8988T (cell line): ENCODE measurements at regions not wholly inside any gene's neighbourhood (a gene's known extent, or its start where the extent isn't known, plus 50 kb on each side); places are given as distances from the start of the nearest gene placed in this dataset.
"Not testable (repeated sequence)": the region's sequence is repeated elsewhere in the genome, so short reads cannot be mapped to it uniquely, and the experiment has no call there.

Source experiments
- DNase-seq: peaks from one replicate; pipeline ENCODE4 v3.0.0; 2011

DNA sequence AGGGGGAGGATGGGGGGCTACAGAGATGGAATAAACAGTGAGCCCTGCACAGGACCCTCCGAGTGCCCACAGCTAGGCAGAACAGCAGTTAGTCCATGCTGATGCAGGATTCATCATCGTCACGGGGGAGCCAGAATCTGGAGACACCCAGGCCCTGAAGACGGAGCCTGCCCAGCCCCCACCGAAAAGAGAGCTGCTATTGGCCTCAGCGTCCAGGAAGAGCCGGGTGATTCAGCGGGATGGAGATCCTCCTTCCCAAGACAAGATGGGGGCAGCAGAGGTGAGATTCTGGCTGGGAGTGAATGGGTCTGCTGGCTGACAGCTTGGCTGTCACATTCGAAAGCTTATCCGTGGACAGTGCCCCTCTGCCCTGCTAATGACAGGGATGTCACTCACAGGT is 133.6 kb upstream of the CRHR1 start:
- no peak for DNase-seq

DNA sequence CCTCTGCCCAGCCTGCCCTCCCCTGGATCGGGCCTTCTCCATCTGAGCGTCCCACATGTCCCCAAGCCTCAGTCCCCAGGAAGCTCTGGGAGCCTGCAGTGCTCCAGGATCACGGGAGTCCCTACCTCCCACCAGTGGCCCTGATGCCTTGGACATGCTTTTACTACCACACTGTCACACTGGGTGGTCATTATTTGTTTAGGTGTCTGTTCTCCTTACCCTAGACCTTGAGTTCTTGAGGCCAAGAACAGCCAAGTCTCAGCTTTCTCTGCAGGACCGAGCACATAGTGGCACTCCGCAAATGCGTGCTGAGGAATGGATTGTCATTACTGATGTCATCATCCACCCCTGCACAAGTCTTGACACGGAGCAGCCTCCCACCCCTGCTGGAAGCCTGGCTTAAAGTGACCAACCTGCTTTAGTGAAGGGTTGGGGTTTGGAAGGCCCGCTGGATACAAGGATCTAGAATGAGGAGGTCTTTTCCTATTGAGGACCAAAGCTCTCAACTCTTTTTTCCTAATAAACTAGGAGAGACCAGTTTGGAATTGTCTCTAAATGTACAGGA is 132.9 kb upstream of the CRHR1 start:
- DNase-seq: no peak

DNA sequence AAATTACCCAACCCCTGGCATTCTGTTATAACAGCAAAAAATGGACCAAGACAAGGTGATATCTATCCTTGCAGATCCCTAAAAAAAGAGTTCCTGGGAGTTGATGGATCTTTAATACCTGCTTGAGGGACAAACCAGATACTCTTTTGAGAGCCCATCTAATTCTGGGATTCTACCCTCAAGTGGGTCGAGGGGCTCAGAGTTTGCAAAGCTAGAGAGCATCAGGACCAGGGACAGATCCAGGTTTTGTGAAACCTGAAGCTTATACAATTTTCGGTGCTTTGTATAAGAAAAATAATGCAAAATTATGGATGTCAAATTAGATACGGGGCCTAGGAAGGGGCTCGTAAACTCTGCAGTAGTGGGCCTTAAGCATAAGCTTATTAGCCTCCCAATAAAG is 130.5 kb upstream of the CRHR1 start:
- DNase-seq: no peak

DNA sequence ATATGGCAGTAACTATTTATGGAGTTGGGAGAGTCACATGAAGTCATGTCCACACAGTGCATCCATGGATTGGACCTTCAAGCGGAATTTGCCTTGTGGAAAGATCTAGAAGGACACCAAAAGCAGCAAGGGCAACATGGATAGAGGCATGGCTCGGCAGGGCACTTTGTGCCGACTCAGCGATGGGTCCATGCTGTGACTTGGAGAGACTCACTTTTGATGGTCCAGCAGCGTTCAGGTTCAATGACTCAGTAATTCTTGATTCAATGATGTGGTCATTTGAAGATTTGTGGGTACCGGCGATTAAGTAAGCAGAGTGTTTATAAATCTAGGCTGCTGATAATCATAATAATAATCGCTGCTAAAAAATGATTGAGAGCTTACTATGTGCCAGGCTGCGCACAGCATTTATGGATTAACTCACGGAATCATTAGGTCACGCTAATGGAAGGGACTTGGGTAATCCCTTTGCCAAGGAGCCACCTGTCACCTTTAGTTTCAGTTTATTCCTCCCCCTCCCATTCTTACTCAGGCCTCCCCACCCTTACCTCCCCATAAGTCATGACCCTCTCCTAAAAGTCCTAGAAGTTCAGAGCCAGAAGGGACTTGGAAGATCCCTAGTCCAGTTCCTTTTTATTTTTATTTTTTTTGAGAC is 127.5 kb upstream of the CRHR1 start:
- no peak for DNase-seq

DNA sequence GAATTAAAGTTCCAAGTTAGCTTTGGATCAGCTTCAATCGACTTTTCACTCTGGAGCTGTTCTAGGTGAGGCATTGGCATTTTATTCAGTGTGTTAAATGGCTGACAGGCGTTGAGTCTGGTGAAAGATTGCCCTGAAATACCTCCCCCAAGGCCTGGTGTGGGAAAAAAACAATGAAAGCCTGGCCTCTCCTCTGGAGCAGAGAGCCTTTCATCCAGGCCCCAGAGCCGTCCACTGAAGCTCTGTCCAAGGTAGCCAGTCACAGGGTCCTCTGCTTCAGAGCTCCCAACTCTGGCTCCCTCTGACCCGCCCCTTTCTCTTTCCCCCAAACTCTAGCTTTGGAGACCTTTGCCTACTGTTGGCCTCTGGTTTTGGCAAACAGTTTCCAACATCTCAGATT is 123.6 kb upstream of the CRHR1 start:
- DNase-seq: no peak

DNA sequence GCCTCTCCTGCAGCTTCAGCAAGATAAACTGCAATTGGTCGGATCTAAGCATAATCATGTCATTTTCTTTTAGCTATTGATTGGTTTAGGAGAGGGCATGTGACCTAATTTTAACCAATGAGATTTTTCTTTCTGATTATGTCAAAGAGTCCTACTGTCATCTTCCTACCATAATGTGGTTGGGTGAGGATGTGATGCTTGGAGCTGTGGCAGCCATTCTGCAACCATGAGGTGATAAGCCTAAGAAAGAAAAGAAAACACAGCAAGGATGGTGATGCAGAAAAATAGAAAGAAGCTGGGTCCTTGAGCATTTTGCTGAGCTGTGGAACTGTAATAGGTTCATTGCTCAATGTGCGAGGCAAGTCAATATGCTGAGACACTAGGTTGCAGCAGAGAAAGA is 121.7 kb upstream of the CRHR1 start:
- DNase-seq: no peak

DNA sequence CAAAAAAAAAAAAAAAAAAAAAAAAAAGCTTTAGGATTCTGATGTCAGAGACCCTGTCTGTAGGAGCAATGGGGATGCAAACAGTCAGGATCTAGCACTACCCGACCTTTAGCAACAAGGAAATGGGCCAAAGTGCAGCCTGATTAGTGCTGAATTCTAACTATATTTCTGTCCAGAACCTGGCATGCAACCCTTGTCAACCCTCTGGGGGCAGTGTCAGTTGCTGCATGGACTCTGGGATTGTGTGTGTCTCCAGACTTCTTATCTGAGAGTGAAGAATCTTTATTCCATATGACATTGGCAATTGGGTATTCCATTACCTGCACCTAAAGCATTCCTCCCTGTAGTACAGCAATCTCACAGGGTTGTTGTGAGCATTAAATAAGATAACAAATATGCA is 120.3 kb upstream of the CRHR1 start:
- no peak for DNase-seq

DNA sequence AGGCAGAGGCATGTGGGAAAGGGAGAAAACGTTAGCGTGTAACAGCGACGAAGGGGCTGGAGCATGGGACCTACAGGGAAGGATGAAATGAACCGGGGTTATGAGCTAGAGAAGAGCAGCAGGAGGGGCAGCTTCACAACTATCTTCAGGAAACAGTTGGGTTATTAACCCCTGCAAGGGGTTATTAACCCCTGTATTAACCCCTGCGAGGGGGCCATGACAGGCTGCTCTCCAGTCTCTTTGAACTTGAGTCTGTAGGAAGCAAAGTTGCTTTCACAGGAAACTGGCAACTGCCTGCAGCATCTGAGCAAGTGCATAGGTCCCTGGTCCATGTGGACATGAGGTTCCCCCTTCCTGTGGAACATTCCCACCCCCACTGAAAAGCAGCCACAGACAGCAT is 119.2 kb upstream of the CRHR1 start:
- DNase-seq: no peak

DNA sequence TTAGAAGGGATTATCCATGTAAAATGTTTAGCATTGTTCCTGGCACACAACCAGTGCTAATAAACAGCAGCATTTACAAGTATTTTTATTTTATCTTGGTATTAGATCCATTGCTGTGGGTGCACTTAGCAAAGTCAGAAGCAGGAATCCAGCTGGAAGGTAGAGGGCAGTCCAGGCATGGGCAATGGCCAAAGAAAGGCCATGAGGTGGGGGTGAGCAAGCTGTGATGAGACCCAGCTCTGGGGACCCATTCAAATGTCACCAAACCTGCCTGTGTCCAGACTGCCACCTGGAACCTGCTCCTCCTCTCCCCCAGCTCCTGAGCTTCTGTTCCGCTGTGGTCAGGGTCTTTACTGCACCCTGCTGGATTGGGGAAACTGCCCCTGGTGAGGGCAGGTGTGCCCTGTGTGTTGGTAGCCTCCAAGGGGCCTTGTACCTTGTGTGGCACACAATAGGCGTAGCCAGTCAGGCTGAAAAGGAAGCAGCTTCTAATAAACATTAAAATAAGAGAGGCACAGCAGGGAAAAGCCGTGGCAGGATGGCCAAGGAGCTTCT is 118.0 kb upstream of the CRHR1 start:
- no peak for DNase-seq

DNA sequence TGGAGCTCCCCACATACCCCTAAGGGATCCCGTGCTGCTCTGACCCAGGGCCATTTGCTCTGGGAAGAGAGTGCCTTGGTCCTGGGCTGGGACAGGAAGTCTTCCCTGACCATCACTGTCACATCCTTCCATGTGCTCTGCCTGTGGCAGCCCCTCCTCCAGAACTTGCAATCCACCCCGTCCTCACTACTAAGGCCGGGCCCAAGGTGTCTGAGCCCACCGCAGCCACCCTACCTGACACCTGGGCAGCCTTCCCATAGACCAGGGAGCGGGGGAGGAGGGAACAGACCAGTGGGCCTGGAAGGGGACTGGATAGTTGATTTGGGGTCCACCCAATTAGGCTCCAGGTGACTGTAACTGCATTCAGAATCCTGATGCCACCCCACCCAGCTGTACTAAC is 117.5 kb upstream of the CRHR1 start:
- no peak for DNase-seq

DNA sequence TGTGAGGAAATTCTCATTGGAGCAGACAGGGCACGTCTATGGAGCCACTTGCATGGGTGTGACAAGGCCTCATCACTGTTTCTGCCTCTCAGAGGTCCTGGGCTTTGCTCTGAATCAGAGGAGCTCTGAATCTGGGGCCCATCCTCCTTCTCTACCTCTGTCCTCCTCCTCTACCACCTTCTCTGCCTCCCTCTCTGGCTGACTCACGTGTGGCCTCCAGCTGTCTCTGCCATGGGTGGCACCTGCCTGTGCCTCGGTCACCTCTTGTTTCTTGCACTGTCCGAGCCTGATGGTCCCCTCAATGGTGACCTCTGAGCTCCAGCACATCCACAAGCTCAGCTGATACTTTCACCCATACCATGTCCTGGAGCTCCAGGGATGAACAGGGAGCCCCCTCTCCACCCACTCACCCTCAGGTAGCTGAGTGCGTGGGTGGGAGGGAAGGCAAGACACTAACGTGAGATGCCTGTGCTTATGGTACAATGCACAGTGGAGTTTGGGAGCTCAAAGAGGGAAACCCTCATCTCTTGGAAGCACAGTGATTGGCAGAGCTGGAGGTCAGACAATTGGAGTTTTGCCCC is 116.4 kb upstream of the CRHR1 start:
- no peak for DNase-seq

DNA sequence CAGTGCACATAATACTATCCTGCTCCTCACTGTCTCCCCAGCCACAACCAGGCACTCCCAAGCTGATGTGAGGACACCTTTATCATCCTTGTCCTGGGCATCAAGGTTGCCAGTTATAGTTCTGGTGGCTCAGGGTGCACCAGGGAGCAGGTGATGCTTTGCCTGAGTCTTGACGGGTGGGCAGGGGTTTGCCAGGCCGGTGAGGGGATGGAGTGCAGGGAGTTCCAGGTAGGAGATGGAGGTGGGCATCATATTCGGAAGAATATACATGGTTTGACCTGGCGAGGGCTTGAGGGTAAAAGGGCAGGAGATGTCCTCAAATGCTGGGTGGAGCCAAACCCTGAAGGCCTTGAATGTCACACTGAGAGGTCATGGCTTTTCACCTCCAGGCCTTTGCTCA is 115.8 kb upstream of the CRHR1 start:
- no peak for DNase-seq

DNA sequence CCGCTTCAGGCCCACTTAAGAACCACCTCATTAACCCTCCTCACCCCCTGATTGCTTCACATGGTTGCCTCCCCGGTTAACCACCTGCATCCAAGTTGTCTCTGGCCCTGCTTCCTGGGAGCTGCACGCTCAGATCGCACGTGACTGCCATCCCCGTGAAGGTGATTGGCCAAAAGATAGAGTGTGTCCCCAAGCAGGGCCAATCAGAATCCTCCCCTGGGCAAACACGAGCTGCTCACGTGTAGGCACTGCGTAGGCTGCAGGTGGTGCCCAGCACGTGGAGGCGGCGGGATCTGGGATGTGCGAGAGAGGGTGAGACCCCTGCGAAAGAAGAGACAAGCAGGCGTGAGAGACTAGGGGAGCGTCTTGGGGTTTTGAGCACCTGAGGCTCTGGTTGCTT is 111.8 kb upstream of the CRHR1 start:
- DNase-seq: no peak

DNA sequence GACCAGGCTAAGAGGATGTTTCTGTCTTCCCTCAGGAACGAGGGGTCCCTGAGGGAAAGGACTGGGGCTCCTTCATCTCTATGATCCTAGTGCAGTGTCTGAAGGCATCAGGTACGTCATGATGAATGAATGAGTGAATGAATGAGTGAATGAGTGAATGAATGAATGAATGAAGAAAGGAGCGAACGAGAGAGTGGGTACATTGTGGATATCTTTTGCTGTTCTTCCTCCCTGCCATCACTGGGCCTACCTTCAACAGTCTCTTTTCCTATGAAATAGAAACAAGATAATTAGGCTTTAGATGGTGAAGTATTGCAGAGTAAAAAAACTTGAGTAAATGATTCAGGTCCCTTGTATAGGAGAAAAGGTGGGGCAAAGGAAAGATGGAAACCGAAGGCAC is 111.3 kb upstream of the CRHR1 start:
- no peak for DNase-seq

DNA sequence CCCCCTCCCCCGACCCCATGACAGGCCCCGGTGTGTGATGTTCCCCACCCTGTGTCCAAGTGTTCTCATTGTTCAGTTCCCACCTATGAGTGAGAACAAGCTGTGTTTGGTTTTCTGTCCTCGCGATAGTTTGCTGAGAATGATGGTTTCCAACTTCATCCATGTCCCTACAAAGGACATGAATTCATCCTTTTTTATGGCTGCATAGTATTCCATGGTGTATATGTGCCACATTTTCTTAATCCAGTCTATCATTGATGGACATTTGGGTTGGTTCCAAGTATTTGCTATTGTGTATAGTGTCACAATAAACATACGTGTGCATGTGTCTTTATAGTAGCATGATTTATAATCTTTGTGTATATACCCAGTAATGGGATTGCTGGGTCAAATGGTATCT is 110.4 kb upstream of the CRHR1 start:
- DNase-seq: not testable (repeated sequence)

DNA sequence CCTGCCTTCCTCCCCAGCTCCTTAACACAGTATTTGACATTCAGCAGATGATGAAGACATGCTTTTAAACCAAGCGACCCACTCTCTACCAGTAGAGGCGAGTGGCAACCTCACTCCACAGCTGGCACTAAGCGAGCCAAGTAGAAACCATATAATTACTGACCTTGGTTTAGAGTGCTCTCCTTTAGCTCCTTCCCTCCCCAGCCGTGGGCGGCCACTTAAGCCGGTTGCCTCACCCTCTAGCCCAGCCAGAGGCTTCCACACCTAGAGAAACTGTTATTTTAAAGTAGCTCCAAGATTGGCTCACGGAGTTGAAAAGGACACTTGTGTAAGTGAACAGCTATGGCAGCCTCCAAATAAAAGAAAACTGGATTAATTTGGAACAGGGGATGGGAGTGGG is 109.1 kb upstream of the CRHR1 start:
- DNase-seq: no peak

DNA sequence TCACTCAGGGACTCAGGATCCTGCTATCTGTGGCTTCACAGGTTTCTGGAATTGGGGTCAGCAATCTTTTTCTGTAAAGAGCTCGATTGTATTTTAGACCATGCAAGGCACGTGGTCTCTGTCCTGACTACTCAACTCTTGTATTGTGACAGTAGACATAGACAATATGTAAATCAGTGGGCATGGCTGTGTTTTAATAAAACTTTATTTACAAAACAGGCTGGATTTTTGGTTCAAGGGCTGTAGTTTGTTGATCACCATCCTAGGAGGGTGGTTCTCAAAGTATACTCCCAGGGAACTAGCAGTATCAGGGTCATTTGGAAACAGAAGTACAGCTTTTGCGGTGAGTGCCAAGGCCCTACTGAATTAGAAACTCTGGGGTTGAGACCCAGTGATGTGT is 108.2 kb upstream of the CRHR1 start:
- no peak for DNase-seq

DNA sequence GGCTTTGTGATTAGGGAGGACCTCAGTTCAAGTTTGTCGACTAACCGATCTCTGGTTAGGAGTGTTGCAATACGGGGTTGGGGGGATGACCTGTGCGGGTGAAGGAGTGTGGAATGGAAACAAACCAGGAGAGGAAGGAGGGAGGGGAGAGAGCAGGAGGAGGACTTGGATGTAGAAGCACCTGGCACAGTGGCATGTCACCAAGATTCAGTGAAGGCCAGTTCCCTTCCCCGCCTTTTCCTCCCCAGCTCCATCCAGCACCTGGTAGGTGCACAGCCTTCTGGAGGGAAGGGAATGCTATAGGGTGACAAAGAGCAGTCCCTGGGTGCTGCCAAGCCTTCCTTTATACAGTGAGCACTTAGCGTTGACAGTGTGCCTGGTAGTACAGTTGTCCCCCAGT is 107.4 kb upstream of the CRHR1 start:
- no peak for DNase-seq

DNA sequence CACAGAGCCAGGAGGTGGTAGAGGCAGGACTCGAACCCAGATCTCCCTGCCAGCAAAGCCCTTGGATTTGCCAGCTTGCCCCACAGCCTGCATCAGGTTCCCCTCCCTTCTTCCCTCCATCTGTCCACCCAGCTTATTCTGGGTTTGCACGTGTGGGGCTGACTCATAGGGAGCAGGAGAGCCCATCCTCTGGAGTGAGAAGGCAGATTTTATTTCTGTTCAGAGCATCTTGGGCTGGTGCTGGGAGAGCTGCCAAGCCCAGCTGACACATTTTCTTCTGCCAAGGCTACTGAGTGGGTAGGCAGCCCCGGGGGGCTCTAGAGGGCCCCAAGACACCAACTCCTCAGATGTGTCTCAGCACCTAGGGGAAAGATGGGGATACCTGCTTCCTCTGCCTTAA is 106.3 kb upstream of the CRHR1 start:
- DNase-seq: no peak

DNA sequence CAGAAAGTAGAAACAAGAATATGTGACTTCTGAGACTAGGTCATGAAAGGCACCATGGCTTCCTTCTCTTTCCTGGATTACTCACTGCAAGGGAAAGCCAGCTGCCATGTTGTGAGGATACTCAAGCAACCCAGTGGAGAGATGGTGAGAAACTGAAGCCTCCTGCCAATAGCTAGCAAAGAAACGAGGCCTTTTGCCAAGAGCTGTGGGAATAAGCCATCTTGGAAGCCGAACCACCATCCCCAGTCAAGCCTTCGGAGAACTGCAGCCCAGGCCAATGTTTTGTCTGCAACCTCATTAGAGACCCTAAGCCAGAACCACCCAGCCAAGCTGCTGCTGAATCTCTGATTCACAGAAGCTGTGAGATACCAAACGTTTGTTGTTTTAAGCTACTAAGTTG is 104.7 kb upstream of the CRHR1 start:
- no peak for DNase-seq

DNA sequence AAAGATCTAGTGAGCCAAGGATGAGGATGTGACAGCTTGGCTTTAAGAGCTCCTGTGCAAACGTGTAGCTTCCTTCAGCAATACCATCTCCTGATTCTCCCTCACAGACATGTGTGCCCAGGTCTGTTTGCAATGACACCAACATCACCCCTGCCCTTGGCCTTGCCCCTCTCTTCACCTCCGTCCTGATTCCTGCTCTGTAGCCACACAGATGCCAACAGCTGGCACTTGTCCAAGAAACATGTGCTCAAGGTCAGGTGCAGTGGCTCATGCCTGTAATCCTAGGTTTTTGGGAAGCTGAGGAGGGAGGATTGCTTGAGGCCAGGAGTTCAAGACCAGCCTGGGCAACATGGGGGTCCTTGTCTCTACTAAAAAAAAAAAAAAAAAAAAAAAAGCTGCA is 103.8 kb upstream of the CRHR1 start:
- no peak for DNase-seq

DNA sequence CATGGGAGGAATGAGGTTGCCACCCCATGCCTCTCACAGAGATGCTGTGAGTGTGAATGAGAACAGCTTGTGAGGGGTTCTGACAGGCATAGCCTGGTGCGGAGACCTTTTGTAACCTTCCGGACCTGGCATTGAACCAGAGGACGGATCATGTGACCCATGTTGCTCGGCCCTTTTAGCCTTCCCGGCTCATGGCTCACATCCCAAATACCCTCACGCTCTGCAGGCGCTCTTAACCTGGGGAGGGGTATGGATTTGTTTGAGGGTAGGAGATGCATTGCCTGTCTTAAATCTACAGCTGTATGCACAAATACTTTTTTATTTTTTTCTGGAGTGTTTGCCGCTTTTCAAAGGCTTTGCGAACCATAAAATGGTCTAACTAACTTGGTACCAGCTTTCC is 102.4 kb upstream of the CRHR1 start:
- no peak for DNase-seq

DNA sequence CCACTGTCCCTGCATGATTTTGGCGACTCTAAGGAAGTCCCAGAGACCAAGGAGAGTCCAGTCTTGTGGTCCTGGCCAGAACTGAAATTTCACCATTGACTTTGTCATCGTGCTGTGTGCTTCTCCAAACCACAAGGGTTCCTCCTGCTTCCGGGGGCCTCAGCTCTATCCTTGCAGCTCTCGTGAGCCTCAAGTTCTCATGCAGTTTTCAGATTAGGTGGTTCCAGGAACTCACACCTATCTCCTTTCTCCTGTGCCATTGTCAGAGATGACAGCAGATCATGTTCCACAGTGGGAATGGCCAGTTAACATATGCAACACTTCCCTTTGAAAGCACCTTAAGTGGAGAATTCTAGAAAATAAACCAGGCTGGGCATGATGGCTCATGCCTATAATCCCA is 97.9 kb upstream of the CRHR1 start:
- DNase-seq: no peak

DNA sequence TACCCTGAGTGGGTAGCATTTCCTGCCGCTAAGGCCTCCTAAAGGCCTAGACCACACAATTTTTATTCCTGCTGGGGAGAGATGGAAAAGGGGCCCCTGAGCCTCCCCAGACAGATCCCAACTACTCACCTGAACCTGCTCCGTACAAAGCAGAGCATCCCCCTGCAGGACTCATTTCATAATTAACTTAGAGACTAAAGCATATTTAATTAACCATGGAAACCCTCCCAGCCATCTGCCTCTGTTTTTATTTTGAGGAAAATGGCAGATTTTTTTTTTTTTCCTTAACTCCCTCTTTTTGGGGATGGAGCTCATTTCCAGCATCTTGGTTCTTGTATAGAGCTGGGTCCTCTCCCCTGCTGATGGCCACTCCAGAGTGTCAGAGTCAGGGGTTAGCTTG is 96.5 kb upstream of the CRHR1 start:
- DNase-seq: no peak

DNA sequence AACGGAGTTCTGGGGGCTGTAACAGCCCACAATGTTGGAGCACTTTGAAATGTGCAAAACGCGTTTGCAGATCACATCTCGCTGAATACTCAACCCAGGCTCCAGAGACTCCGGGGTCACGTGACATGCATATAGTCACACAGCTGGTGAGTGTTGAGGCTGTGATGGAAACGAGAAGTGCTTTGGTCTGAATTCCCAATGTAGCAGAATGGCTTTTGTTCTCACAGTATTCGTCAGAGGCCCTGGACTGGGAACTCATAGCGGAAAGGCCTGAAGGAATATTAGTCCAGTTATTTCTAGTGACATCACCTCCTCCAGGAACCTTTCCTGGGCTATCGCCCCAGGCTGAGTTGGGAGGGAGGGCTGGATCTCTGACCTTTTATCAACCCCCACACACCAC is 95.8 kb upstream of the CRHR1 start:
- DNase-seq: no peak
